Esophagus squamous epithelium (tissue), 5 donors: ENCODE measurements at regions not wholly inside any gene's neighbourhood (a gene's known extent, or its start where the extent isn't known, plus 50 kb on each side); places are given as distances from the start of the nearest gene placed in this dataset.

Experiments used
- DNase-seq: peaks from one replicate; lab custom pipeline; 2025; lab: John Stamatoyannopoulos, UW
- H3K27ac ChIP-seq, 4 donors: fragments of 200-600 bp; sonication (generic); one replicate each; pipeline ENCODE4 v1.5.1; 2016 to 2019; ENCODE audit warnings: mild to moderate bottlenecking in 1 of 4
- H3K27me3 ChIP-seq, 4 donors: fragments of 200-600 bp; sonication (generic); 1 replicate in 3 of 4; 2 replicates in 1 of 4; pipeline versions ENCODE4 v1.5.1 to v1.6.0; 2017 to 2021; ENCODE audit warnings: antibody characterized with exemption in 1 of 4
- H3K36me3 ChIP-seq, 3 donors: fragments of 200-600 bp; sonication (generic); one replicate each; pipeline ENCODE4 v1.5.1; 2016 to 2019
- H3K4me1 ChIP-seq, 3 donors: fragments of 200-600 bp; sonication (generic); one replicate each; pipeline ENCODE4 v1.5.1; 2017 to 2019
- H3K4me3 ChIP-seq, 4 donors: fragments of 200-600 bp; sonication (generic); 1 replicate in 3 of 4; 2 replicates in 1 of 4; pipeline ENCODE4 v1.5.1; 2016 to 2019; ENCODE audit warnings: mild to moderate bottlenecking in 2 of 4, moderate library complexity in 1 of 4
- H3K9me3 ChIP-seq, 3 donors: fragments of 200-600 bp; sonication (generic); one replicate each; pipeline ENCODE4 v1.5.1; 2016 to 2019
- CTCF ChIP-seq, 6 experiments: fragments of 450-650 bp in 4 of 6; fragments of 200-600 bp in 2 of 6; sonication (generic) in 2 of 6; IDR thresholded peaks; one replicate each; pipeline ENCODE4 v1.5.1; 2016 to 2019; ENCODE audit warnings: antibody characterized with exemption in 6 of 6, mild to moderate bottlenecking in 4 of 6, moderate library complexity in 4 of 6
- POLR2A ChIP-seq, 4 donors: fragments of 450-650 bp; IDR thresholded peaks; one replicate each; pipeline ENCODE4 v1.6.1; 2017; ENCODE audit warnings: antibody characterized with exemption in 4 of 4, mild to moderate bottlenecking in 4 of 4, moderate library complexity in 3 of 4
- WGBS, 2 donors: methylation state at CpG; one replicate each; pipeline ENCODE4 v1.1.5; 2018; 5-methylcytosine and 5-hydroxymethylcytosine counted together
- intact Hi-C: fragments of 100-400 bp; cut with DNase I; formaldehyde crosslinking; loops from one replicate; pipeline ENCODE4 v1.15.0; 2022
- donor health status: DM: yes; HTN: yes; CAD: no.

- Histone ChIP-seq H3K27ac (no peak overlapping the region), H3K36me3 (no peaks in the 10 kb centered on the region), H3K4me1 (no peaks in the 10 kb centered on the region), H3K9me3 (peaks cover 0 to 8% (median 5%) of the 10 kb centered on the region in 3 donors), H3K4me3 (no peak overlapping the region), H3K27me3 (no peaks in the 10 kb centered on the region)
- no peak for DNase-seq
- TF ChIP-seq CTCF (IDR thresholded peaks at IDR 0.05) = no peak
- TF ChIP-seq POLR2A (IDR thresholded peaks at IDR 0.05) = no peak
- intact Hi-C loops = no loop called here
Measured at GRCh38 chr6:9632026-9632425, 782.8 kb downstream of the TFAP2A start.

GRCh38 chr6:9628819-9629218 is 786.1 kb downstream of the TFAP2A start:
- Histone ChIP-seq H3K4me3 (no peak overlapping the region), H3K27me3 (no peaks in the 10 kb centered on the region), H3K27ac (no peak overlapping the region), H3K9me3 (peaks cover 0 to 13% (median 5%) of the 10 kb centered on the region in 3 donors), H3K36me3 (no peaks in the 10 kb centered on the region), H3K4me1 (no peaks in the 10 kb centered on the region)
- intact Hi-C loops = no loop called here
- no peak for DNase-seq
- no peak for TF ChIP-seq CTCF (IDR thresholded peaks at IDR 0.05)
- no peak for TF ChIP-seq POLR2A (IDR thresholded peaks at IDR 0.05)

GRCh38 chr6:9627916-9628315 is 787.0 kb downstream of the TFAP2A start:
- intact Hi-C loops = no loop called here
- Histone ChIP-seq H3K4me3 (no peak overlapping the region), H3K9me3 (peaks cover 0 to 13% (median 5%) of the 10 kb centered on the region in 3 donors), H3K36me3 (no peaks in the 10 kb centered on the region), H3K27me3 (no peaks in the 10 kb centered on the region), H3K27ac (no peak overlapping the region), H3K4me1 (no peaks in the 10 kb centered on the region)
- no peak for TF ChIP-seq CTCF (IDR thresholded peaks at IDR 0.05)
- no peak for TF ChIP-seq POLR2A (IDR thresholded peaks at IDR 0.05)
- 80 to 86% methylated on average over 3 of the region's 3 CpGs for WGBS, 2 donors
- DNase-seq = no peak

- H3K27me3 ChIP-seq = no peaks in the 10 kb centered on the region
- TF ChIP-seq POLR2A (IDR thresholded peaks at IDR 0.05) (no peak), CTCF (IDR thresholded peaks at IDR 0.05) (no peak)
- peaks cover 0 to 8% (median 0%) of the 10 kb centered on the region in 3 donors for H3K4me1 ChIP-seq
- intact Hi-C loops = no loop called here
- H3K4me3 ChIP-seq = no peak overlapping the region
- peaks cover 0 to 4% (median 0%) of the 10 kb centered on the region in 3 donors for H3K9me3 ChIP-seq
- H3K27ac ChIP-seq = no peak overlapping the region
- WGBS, 2 donors = 70 to 79% methylated on average over 3 of the region's 3 CpGs
- no peaks in the 10 kb centered on the region for H3K36me3 ChIP-seq
- no peak for DNase-seq
Measured at GRCh38 chr6:9623985-9624384, 790.9 kb downstream of the TFAP2A start.

GRCh38 chr6:9623228-9623832 is 791.5 kb downstream of the TFAP2A start:
- Histone ChIP-seq H3K27me3 (no peaks in the 10 kb centered on the region), H3K36me3 (no peaks in the 10 kb centered on the region), H3K4me1 (peaks cover 0 to 8% (median 0%) of the 10 kb centered on the region in 3 donors), H3K4me3 (no peak overlapping the region), H3K9me3 (peaks cover 0 to 4% (median 0%) of the 10 kb centered on the region in 3 donors), H3K27ac (no peak overlapping the region)
- DNase-seq = no peak
- WGBS, 2 donors = 89 to 93% methylated on average over 8 of the region's 8 CpGs
- intact Hi-C loops = no loop called here
- TF ChIP-seq CTCF (IDR thresholded peaks at IDR 0.05) (no peak), POLR2A (IDR thresholded peaks at IDR 0.05) (no peak)
